ENCODE measurements at regions not wholly inside any gene's neighbourhood (a gene's known extent, or its start where the extent isn't known, plus 50 kb on each side); places are given as distances from the start of the nearest gene placed in this dataset.
"Not testable (repeated sequence)": the region's sequence is repeated elsewhere in the genome, so short reads cannot be mapped to it uniquely, and the experiment has no call there.

DNA sequence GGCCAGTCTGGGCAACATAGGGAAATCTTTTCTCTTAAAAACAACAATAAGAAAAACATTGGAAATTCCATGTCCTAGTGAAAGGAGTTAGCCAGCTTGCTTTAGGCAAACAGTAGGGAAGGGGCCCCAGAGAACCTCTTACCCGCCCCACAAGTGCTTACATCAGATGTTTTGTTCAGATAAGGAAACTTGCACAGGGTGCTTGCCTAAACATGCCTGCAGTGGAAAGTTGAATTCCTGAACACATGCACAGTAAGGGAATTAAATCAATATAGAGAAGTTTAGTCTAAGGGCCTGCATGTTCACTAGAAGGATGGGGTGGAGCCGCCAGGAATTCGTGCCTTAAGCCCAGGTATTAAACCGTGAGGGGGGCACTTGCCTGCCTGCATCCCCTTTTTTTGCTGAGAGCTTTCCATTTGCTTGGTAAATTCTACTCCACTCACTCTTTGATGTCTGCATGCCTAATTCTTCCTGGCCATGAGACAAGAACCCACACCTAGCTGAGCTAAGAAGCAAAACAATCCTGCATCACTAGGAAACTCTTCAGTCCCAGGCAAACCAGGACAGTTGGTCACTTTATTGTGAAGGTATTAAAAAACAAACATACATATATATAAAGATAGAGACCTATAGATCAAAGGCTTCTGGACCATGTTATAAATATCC, 499.0 kb downstream of the SIPA1L2 start:
- Histone ChIP-seq H3K4me3 (no peak overlapping the region), H3K9me3 (no peaks in the 10 kb centered on the region), H3K27ac (no peak overlapping the region), H3K4me1 (no peaks in the 10 kb centered on the region), H3K36me3 (no peaks in the 10 kb centered on the region), H3K27me3 (no peaks in the 10 kb centered on the region)
- intact Hi-C loops (cut with DNase I) = no loop called here
- DNase-seq (ENCODE audit: extremely low spot score in 2 of 2) = no peak
- TF ChIP-seq POLR2AphosphoS5 (IDR thresholded peaks at IDR 0.05; ENCODE audit: insufficient read depth in 1 of 2, low read depth in 1 of 2) = no peak

GRCh38 chr1:232127190-232127589, 500.6 kb downstream of the DISC1 start:
- Histone ChIP-seq H3K9me3 (no peaks in the 10 kb centered on the region), H3K27ac (no peak overlapping the region), H3K36me3 (no peaks in the 10 kb centered on the region), H3K27me3 (no peaks in the 10 kb centered on the region), H3K4me1 (no peaks in the 10 kb centered on the region), H3K4me3 (no peak overlapping the region)
- TF ChIP-seq CTCF (IDR thresholded peaks at IDR 0.05) = no peak
- TF ChIP-seq POLR2A (IDR thresholded peaks at IDR 0.05) = no peak
- no peak for TF ChIP-seq POLR2AphosphoS5 (IDR thresholded peaks at IDR 0.05; ENCODE audit: insufficient read depth in 1 of 2, low read depth in 1 of 2)
- intact Hi-C loops (cut with DNase I) = no loop called here
- DNase-seq (ENCODE audit: extremely low spot score in 2 of 2) = no peak

DNA sequence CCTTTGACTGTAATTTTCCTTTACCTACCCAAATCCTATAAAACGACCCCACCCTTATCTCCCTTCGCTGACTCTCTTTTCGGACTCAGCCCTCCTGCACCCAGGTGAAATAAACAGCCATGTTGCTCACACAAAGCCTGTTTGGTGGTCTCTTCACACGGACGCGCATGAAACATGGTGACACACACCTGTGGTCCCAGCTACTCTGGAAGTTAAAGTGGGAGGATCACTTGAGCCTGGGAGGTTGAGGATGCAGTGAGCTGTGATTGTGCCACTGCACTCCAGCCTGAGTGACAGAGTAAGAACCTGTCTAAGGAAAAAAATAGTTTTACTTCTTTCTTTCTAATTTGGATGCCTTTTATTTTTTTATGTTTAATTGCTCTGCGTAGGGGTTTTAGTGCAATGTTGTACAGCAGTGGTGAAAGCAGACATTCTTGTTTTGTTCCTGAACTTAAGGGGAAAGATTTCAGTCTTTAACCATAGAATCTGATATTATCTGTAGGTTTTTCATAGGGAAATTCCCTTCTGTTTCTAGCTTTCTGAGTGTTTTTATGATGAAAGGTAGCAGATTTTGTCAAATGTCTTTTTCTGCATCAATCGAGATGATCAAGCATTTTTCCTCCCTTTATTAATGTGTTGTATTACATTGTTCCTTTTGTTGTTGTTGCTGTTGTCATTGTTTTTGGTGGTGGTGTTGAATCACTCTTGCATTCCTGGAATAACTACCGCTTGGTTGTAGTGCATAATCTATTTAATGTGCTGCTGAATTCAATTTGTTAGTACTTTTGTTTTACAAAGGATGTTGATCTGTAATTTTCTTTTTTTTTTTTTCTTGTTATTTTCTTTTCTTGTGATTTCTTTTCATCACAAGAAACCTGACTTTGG, 497.4 kb downstream of the DISC1 start:
- intact Hi-C loops (cut with DNase I) = no loop called here

DNA sequence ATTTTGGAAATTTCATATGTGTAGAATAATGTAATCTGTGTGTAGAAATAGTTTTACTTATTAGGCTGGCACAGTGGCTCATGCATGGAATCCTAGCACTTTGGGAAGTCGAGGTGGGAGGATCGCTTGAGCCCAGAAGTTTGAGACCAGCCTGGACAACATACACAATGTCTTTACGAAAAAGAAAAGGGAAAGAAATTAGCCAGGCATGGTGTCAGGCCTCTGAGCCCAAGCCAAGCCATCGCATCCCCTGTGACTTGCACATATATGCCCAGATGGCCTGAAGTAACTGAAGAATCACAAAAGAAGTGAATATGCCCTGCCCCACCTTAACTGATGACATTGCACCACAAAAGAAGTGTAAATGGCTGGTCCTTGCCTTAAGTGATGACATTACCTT, 491.3 kb downstream of the DISC1 start:
- H3K36me3 ChIP-seq; H3K4me1 ChIP-seq; H3K27me3 ChIP-seq; H3K4me3 ChIP-seq; H3K9me3 ChIP-seq; H3K27ac ChIP-seq; intact Hi-C loops (cut with DNase I); DNase-seq (ENCODE audit: extremely low spot score in 2 of 2): not testable (repeated sequence)

More for the DNA sequence above, 497.4 kb downstream of the DISC1 start:
- Histone ChIP-seq H3K4me3 (no peak overlapping the region), H3K27me3 (no peaks in the 10 kb centered on the region), H3K4me1 (no peaks in the 10 kb centered on the region), H3K9me3 (no peaks in the 10 kb centered on the region), H3K27ac (no peak overlapping the region), H3K36me3 (no peaks in the 10 kb centered on the region)
- DNase-seq (ENCODE audit: extremely low spot score in 2 of 2) = no peak
- TF ChIP-seq CTCF (IDR thresholded peaks at IDR 0.05) = no peak

GRCh38 chr1:232114985-232115384, 488.4 kb downstream of the DISC1 start:
- intact Hi-C loops (cut with DNase I) = no loop called here
- no peak for TF ChIP-seq CTCF (IDR thresholded peaks at IDR 0.05)
- TF ChIP-seq POLR2AphosphoS5 (IDR thresholded peaks at IDR 0.05; ENCODE audit: insufficient read depth in 1 of 2, low read depth in 1 of 2) = no peak
- no peak for TF ChIP-seq POLR2A (IDR thresholded peaks at IDR 0.05)

DNA sequence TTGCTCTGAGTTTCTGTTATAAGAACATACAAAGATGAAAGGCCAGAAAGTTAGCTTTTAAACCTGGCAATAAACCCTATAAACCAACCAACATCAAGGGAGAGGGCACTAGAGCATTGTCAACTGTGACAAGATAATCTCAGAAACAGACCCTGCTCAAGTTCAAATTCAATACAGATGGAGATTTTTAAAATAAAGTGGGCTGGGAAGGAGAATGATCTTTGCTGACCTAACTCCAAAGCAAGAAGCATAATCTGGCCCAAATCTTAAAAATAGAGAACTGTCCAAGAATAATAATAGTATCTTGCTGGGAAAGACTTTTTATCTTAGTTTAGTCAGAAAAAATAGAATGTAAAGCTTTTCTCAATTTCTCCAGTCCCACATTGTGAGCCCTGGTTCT, 485.5 kb downstream of the DISC1 start:
- Histone ChIP-seq H3K36me3 (no peaks in the 10 kb centered on the region), H3K4me1 (no peaks in the 10 kb centered on the region), H3K9me3 (no peaks in the 10 kb centered on the region), H3K27ac (no peak overlapping the region), H3K4me3 (no peak overlapping the region), H3K27me3 (no peaks in the 10 kb centered on the region)
- TF ChIP-seq CTCF (IDR thresholded peaks at IDR 0.05) (no peak), POLR2AphosphoS5 (IDR thresholded peaks at IDR 0.05; ENCODE audit: insufficient read depth in 1 of 2, low read depth in 1 of 2) (no peak), POLR2A (IDR thresholded peaks at IDR 0.05) (no peak)
- DNase-seq (ENCODE audit: extremely low spot score in 2 of 2) = no peak
- intact Hi-C loops (cut with DNase I) = no loop called here

More at GRCh38 chr1:232114985-232115384, 488.4 kb downstream of the DISC1 start:
- Histone ChIP-seq H3K36me3 (no peaks in the 10 kb centered on the region), H3K27me3 (no peaks in the 10 kb centered on the region), H3K4me3 (no peak overlapping the region), H3K27ac (no peak overlapping the region), H3K4me1 (no peaks in the 10 kb centered on the region), H3K9me3 (no peaks in the 10 kb centered on the region)
- DNase-seq (ENCODE audit: extremely low spot score in 2 of 2) = no peak

All from vagina (tissue), 2 donors.